ENCODE measurements at regions not wholly inside any gene's neighbourhood (a gene's known extent, or its start where the extent isn't known, plus 50 kb on each side); places are given as distances from the start of the nearest gene placed in this dataset.

- no peak for TF ChIP-seq CTCF (IDR thresholded peaks at IDR 0.05)
Measured at GRCh38 chr2:15801439-15801838, 138.9 kb upstream of the MYCN start.

GRCh38 chr2:15801904-15802303 lies 138.4 kb upstream of the MYCN start:
- TF ChIP-seq CTCF (IDR thresholded peaks at IDR 0.05): no peak

GRCh38 chr2:15802657-15803542 lies 137.4 kb upstream of the MYCN start:
- TF ChIP-seq CTCF (IDR thresholded peaks at IDR 0.05): no peak

- no peak for TF ChIP-seq CTCF (IDR thresholded peaks at IDR 0.05)
Measured at GRCh38 chr2:15803543-15804245, 136.7 kb upstream of the MYCN start.

GRCh38 chr2:15804246-15804619 lies 136.1 kb upstream of the MYCN start:
- no peak for TF ChIP-seq CTCF (IDR thresholded peaks at IDR 0.05)

GRCh38 chr2:15804691-15805090 lies 135.7 kb upstream of the MYCN start:
- no peak for TF ChIP-seq CTCF (IDR thresholded peaks at IDR 0.05)

- TF ChIP-seq CTCF (IDR thresholded peaks at IDR 0.05): no peak
Measured at GRCh38 chr2:15805206-15805605, 135.1 kb upstream of the MYCN start.

Measured in LNCAP (cell line).